ENCODE measurements at regions not wholly inside any gene's neighbourhood (a gene's known extent, or its start where the extent isn't known, plus 50 kb on each side); places are given as distances from the start of the nearest gene placed in this dataset.

- H3K9me1 ChIP-seq (replicated peaks; ENCODE audit: control insufficient read depth, extremely low read depth, insufficient read depth, low read length) = no peaks in the 10 kb centered on the region
- no peaks in the 10 kb centered on the region for H3K9me3 ChIP-seq (replicated peaks; ENCODE audit: control insufficient read depth, insufficient read depth, low read length)
- H4K20me1 ChIP-seq (replicated peaks; ENCODE audit: control insufficient read depth, extremely low read depth, insufficient read depth, low read length) = no peaks in the 10 kb centered on the region
- no peak overlapping the region for H3K9ac ChIP-seq (replicated peaks; ENCODE audit: extremely low read depth, insufficient read depth, low read length)
- dilution Hi-C loops (cut with MboI; ENCODE audit: extremely low pct_ligation_motif_present, low sequenced_read_pairs) (no loop called here), intact Hi-C loops (cut with micrococcal nuclease) (no loop called here)
- FAIRE-seq (no peak), DNase-seq (ENCODE audit: low read depth, low spot score) (peak; percentile 51)
- no peak overlapping the region for H3K4me3 ChIP-seq (replicated peaks in 1 of 3; ENCODE audit: insufficient read depth in 1 of 3, low read depth in 1 of 3, low read length in 3 of 3)
- H2AFZ ChIP-seq (ENCODE audit: low read depth, low read length) = no peak overlapping the region
- BruUV-seq (replicated peaks) = no TSS peak
- H3K79me2 ChIP-seq (ENCODE audit: control insufficient read depth, insufficient read depth, low read length) = no peaks in the 10 kb centered on the region
- H3K27ac ChIP-seq (ENCODE audit: insufficient read depth, low read depth, low read length) = no peak overlapping the region
- peaks cover 5% of the 10 kb centered on the region for H3K4me1 ChIP-seq (ENCODE audit: control insufficient read depth, extremely low read depth, insufficient read depth, low read length)
- CTCF ChIA-PET = interaction anchor here (0.7 to 1.9 kb wide), 2 partner anchors 8 to 19 kb away, joined by 3 to 5 read pairs; no protein-coding TSS in a partner anchor
- H3K4me2 ChIP-seq (ENCODE audit: insufficient read depth, low read length) = no peak overlapping the region
- no peaks in the 10 kb centered on the region for H3K36me3 ChIP-seq (ENCODE audit: control insufficient read depth in 2 of 2, extremely low read depth in 1 of 2, insufficient read depth in 2 of 2, low read length in 2 of 2)
- TF ChIP-seq POLR2AphosphoS5 (IDR thresholded peaks at IDR 0.05; ENCODE audit: insufficient read depth, low read depth, low read length) (no peak), GATA2 (IDR thresholded peaks at IDR 0.05; ENCODE audit: insufficient read depth, insufficient read length, low read depth, low read length) (no peak), MAX (IDR thresholded peaks at IDR 0.05; ENCODE audit: insufficient read depth, insufficient read length) (no peak), POLR2A (IDR thresholded peaks at IDR 0.05; ENCODE audit: low read depth, low read length) (no peak), JUN (IDR thresholded peaks at IDR 0.05; ENCODE audit: borderline replicate concordance, insufficient read depth, insufficient read length, low read depth) (no peak), EZH2 (IDR thresholded peaks at IDR 0.05; ENCODE audit: borderline replicate concordance, low read depth, low read length, severe bottlenecking) (no peak)
- POLR2A ChIA-PET = interaction anchor here (0.5 kb wide), 1 partner anchor 101 kb away, joined by 11 read pairs; no protein-coding TSS in a partner anchor
- no peaks in the 10 kb centered on the region for H3K27me3 ChIP-seq (ENCODE audit: control insufficient read depth in 2 of 2, insufficient read depth in 2 of 2, low read length in 2 of 2)
These were observed 61.9 kb upstream of the RND3 start for GRCh38 chr2:150549381-150549780.

GRCh38 chr2:150548527-150548926, 61.1 kb upstream of the RND3 start:
- H3K27me3 ChIP-seq (ENCODE audit: control insufficient read depth in 2 of 2, insufficient read depth in 2 of 2, low read length in 2 of 2) = no peaks in the 10 kb centered on the region
- dilution Hi-C loops (cut with MboI; ENCODE audit: extremely low pct_ligation_motif_present, low sequenced_read_pairs) = no loop called here
- no peak overlapping the region for H2AFZ ChIP-seq (ENCODE audit: low read depth, low read length)
- FAIRE-seq (no peak), DNase-seq (ENCODE audit: low read depth, low spot score) (no peak)
- TF ChIP-seq CTCF (IDR thresholded peaks at IDR 0.05; ENCODE audit: extremely low read depth in 1 of 2, insufficient read depth in 1 of 2, low read depth in 1 of 2, low read length in 2 of 2) (peak; percentile 17 to 24), POLR2AphosphoS5 (IDR thresholded peaks at IDR 0.05; ENCODE audit: insufficient read depth, low read depth, low read length) (no peak)
- no peaks in the 10 kb centered on the region for H4K20me1 ChIP-seq (replicated peaks; ENCODE audit: control insufficient read depth, extremely low read depth, insufficient read depth, low read length)
- BruUV-seq (replicated peaks) = no TSS peak
- CTCF ChIA-PET = interaction anchor here (0.6 to 1.9 kb wide), 9 partner anchors 8 to 503 kb away, joined by 3 to 5 read pairs (median 3); no protein-coding TSS in a partner anchor
- H3K9me1 ChIP-seq (replicated peaks; ENCODE audit: control insufficient read depth, extremely low read depth, insufficient read depth, low read length) = no peaks in the 10 kb centered on the region
- H3K9me3 ChIP-seq (replicated peaks; ENCODE audit: control insufficient read depth, insufficient read depth, low read length) = no peaks in the 10 kb centered on the region
- intact Hi-C loops (cut with micrococcal nuclease) = no loop called here
- no peak overlapping the region for H3K4me2 ChIP-seq (ENCODE audit: insufficient read depth, low read length)
- H3K79me2 ChIP-seq (ENCODE audit: control insufficient read depth, insufficient read depth, low read length) = no peaks in the 10 kb centered on the region
- H3K4me1 ChIP-seq (ENCODE audit: control insufficient read depth, extremely low read depth, insufficient read depth, low read length) = peaks cover 5% of the 10 kb centered on the region
- H3K9ac ChIP-seq (replicated peaks; ENCODE audit: extremely low read depth, insufficient read depth, low read length) = no peak overlapping the region
- POLR2A ChIA-PET = no interaction called here
- no peak overlapping the region for H3K27ac ChIP-seq (ENCODE audit: insufficient read depth, low read depth, low read length)
- no peak overlapping the region for H3K4me3 ChIP-seq (replicated peaks in 1 of 3; ENCODE audit: insufficient read depth in 1 of 3, low read depth in 1 of 3, low read length in 3 of 3)
- no peaks in the 10 kb centered on the region for H3K36me3 ChIP-seq (ENCODE audit: control insufficient read depth in 2 of 2, extremely low read depth in 1 of 2, insufficient read depth in 2 of 2, low read length in 2 of 2)

All from endothelial cell of umbilical vein (primary cell).